ENCODE measurements at regions not wholly inside any gene's neighbourhood (a gene's known extent, or its start where the extent isn't known, plus 50 kb on each side); places are given as distances from the start of the nearest gene placed in this dataset.

- Mint-ChIP-seq H3K36me3 (no peaks in the 10 kb centered on the region), H3K27me3 (no peaks in the 10 kb centered on the region), H3K4me3 (no peak overlapping the region), H3K4me1 (no peaks in the 10 kb centered on the region), H3K9me3 (no peaks in the 10 kb centered on the region), H3K27ac (no peak overlapping the region)
- DNase-seq (no peak), ATAC-seq (ENCODE audit: low read depth) (no peak)
- POLR2A ChIA-PET: no interaction called here
These were observed 101.0 kb downstream of the HMX1 start for GRCh38 chr4:8770518-8771257.

GRCh38 chr4:8769645-8770517 is 101.8 kb downstream of the HMX1 start:
- H3K4me1 Mint-ChIP-seq: no peaks in the 10 kb centered on the region
- no peak overlapping the region for H3K4me3 Mint-ChIP-seq
- no peaks in the 10 kb centered on the region for H3K9me3 Mint-ChIP-seq
- no peaks in the 10 kb centered on the region for H3K27me3 Mint-ChIP-seq
- H3K36me3 Mint-ChIP-seq: no peaks in the 10 kb centered on the region
- ATAC-seq (ENCODE audit: low read depth): no peak
- H3K27ac Mint-ChIP-seq: no peak overlapping the region
- POLR2A ChIA-PET: no interaction called here
- DNase-seq: no peak

GRCh38 chr4:8768357-8768999 is 103.2 kb downstream of the HMX1 start:
- no peaks in the 10 kb centered on the region for H3K9me3 Mint-ChIP-seq
- no peak overlapping the region for H3K27ac Mint-ChIP-seq
- no peaks in the 10 kb centered on the region for H3K36me3 Mint-ChIP-seq
- H3K4me3 Mint-ChIP-seq: no peak overlapping the region
- ATAC-seq (ENCODE audit: low read depth) (no peak), DNase-seq (no peak)
- H3K27me3 Mint-ChIP-seq: no peaks in the 10 kb centered on the region
- H3K4me1 Mint-ChIP-seq: no peaks in the 10 kb centered on the region
- POLR2A ChIA-PET: no interaction called here

DNA sequence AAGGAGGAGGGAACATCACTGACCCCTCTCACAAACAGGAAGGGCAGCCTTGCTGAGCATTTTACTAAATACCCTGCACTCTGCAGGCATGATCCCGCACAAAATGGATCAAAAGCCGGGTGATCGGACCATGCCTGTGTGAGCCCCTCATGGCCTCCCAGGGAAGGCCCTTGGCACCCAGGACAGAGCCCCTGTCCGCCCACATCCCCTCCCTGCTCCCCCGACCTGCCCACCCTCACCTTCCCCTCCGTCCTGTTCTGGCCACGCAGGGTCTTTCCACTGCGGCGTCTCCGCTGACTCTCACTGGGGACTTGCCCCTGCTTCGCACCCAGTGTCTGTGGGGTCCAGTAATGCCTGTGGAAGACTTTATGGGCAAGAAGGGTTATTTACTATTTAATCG is 105.0 kb downstream of the HMX1 start:
- DNase-seq (no peak), ATAC-seq (ENCODE audit: low read depth) (no peak)
- H3K36me3 Mint-ChIP-seq: no peaks in the 10 kb centered on the region
- H3K9me3 Mint-ChIP-seq: no peaks in the 10 kb centered on the region
- no peaks in the 10 kb centered on the region for H3K4me1 Mint-ChIP-seq
- no peaks in the 10 kb centered on the region for H3K27me3 Mint-ChIP-seq
- POLR2A ChIA-PET: no interaction called here
- H3K4me3 Mint-ChIP-seq: no peak overlapping the region
- no peak overlapping the region for H3K27ac Mint-ChIP-seq

- Mint-ChIP-seq H3K27ac (no peak overlapping the region), H3K4me1 (no peaks in the 10 kb centered on the region), H3K36me3 (no peaks in the 10 kb centered on the region), H3K4me3 (no peak overlapping the region), H3K27me3 (no peaks in the 10 kb centered on the region), H3K9me3 (no peaks in the 10 kb centered on the region)
- POLR2A ChIA-PET: no interaction called here
- no peak for DNase-seq
- no peak for ATAC-seq (ENCODE audit: low read depth)
These were observed 105.7 kb downstream of the HMX1 start for GRCh38 chr4:8765631-8766590.

- no peak for ATAC-seq (ENCODE audit: low read depth)
- H3K36me3 Mint-ChIP-seq: no peaks in the 10 kb centered on the region
- POLR2A ChIA-PET: no interaction called here
- no peak overlapping the region for H3K27ac Mint-ChIP-seq
- no peak overlapping the region for H3K4me3 Mint-ChIP-seq
- no peaks in the 10 kb centered on the region for H3K9me3 Mint-ChIP-seq
- no peak for DNase-seq
- H3K27me3 Mint-ChIP-seq: no peaks in the 10 kb centered on the region
- H3K4me1 Mint-ChIP-seq: no peaks in the 10 kb centered on the region
These were observed 106.6 kb downstream of the HMX1 start for GRCh38 chr4:8765084-8765483.

GRCh38 chr4:8763966-8764901 is 107.4 kb downstream of the HMX1 start:
- ATAC-seq (ENCODE audit: low read depth) (no peak), DNase-seq (peak; percentile 9)
- Mint-ChIP-seq H3K9me3 (no peaks in the 10 kb centered on the region), H3K4me3 (no peak overlapping the region), H3K4me1 (no peaks in the 10 kb centered on the region), H3K27me3 (no peaks in the 10 kb centered on the region), H3K27ac (no peak overlapping the region), H3K36me3 (no peaks in the 10 kb centered on the region)
- POLR2A ChIA-PET: no interaction called here

- DNase-seq: peak; percentile 5
- no peak overlapping the region for H3K27ac Mint-ChIP-seq
These were observed 108.5 kb downstream of the HMX1 start for GRCh38 chr4:8762951-8763735.

DNA sequence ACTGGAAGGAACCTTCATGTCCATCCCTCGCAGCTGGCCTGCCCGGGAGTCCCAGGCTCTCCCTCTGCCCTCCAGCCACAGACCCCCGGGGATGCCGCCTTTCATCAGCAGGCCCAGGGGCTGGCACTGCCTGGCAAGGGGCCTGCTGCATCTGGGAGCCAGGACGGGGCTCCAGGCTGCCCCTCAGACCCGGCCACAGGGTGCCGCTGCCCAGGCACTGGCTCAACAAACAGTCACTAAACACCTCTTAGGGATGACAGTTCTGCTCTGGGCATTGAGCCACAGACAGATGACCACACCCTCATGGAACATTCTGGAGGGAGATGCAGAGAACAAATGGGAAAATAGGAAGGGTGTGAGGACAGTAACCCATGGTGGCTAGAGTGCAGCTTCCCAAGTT is 109.3 kb downstream of the HMX1 start:
- no peaks in the 10 kb centered on the region for H3K27me3 Mint-ChIP-seq
- H3K4me3 Mint-ChIP-seq: no peak overlapping the region
- POLR2A ChIA-PET: no interaction called here
- ATAC-seq (ENCODE audit: low read depth) (no peak), DNase-seq (peak; percentile 2)
- no peaks in the 10 kb centered on the region for H3K9me3 Mint-ChIP-seq
- no peaks in the 10 kb centered on the region for H3K4me1 Mint-ChIP-seq
- no peak overlapping the region for H3K27ac Mint-ChIP-seq
- no peaks in the 10 kb centered on the region for H3K36me3 Mint-ChIP-seq

More at GRCh38 chr4:8762951-8763735, 108.5 kb downstream of the HMX1 start:
- no peaks in the 10 kb centered on the region for H3K9me3 Mint-ChIP-seq
- no peaks in the 10 kb centered on the region for H3K4me1 Mint-ChIP-seq
- H3K4me3 Mint-ChIP-seq: no peak overlapping the region
- no peak for ATAC-seq (ENCODE audit: low read depth)
- H3K36me3 Mint-ChIP-seq: no peaks in the 10 kb centered on the region
- no peaks in the 10 kb centered on the region for H3K27me3 Mint-ChIP-seq
- POLR2A ChIA-PET: no interaction called here

DNA sequence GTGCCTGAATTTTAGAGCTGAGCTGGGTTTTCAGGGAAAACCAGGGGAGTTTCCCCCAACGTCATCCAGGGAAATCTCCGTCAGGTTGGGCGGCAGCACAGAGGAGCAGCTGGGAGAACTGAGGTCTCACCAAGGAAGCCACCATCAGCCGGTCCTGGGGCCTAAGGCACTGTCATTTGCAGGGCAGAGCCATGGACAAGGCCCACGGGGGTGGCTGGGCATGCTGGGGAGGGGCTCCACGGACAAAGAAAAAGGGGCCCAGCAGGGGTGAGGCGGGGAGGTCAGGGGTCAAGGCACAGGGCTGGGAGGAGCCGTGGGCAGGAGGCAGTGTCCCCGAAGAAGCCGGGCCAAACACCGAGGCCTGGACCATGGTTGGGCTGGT is 109.8 kb downstream of the HMX1 start:
- DNase-seq: peak; percentile 3
- POLR2A ChIA-PET: no interaction called here
- no peaks in the 10 kb centered on the region for H3K36me3 Mint-ChIP-seq

GRCh38 chr4:8761167-8761823 is 110.3 kb downstream of the HMX1 start:
- Mint-ChIP-seq H3K4me3 (no peak overlapping the region), H3K27me3 (no peaks in the 10 kb centered on the region), H3K4me1 (no peaks in the 10 kb centered on the region), H3K9me3 (no peaks in the 10 kb centered on the region), H3K36me3 (no peaks in the 10 kb centered on the region), H3K27ac (no peak overlapping the region)
- POLR2A ChIA-PET: no interaction called here
- DNase-seq (peak; percentile 13), ATAC-seq (ENCODE audit: low read depth) (no peak)

More for the DNA sequence above, 109.8 kb downstream of the HMX1 start:
- no peak for ATAC-seq (ENCODE audit: low read depth)
- Mint-ChIP-seq H3K27me3 (no peaks in the 10 kb centered on the region), H3K4me1 (no peaks in the 10 kb centered on the region), H3K27ac (no peak overlapping the region), H3K9me3 (no peaks in the 10 kb centered on the region), H3K4me3 (no peak overlapping the region)
